ENCODE measurements at regions not wholly inside any gene's neighbourhood (a gene's known extent, or its start where the extent isn't known, plus 50 kb on each side); places are given as distances from the start of the nearest gene placed in this dataset.

- Histone ChIP-seq H3K9me2 (replicated peaks; ENCODE audit: insufficient read depth) (no peaks in the 10 kb centered on the region), H3K36me3 (replicated peaks; ENCODE audit: insufficient read depth, low read depth) (no peaks in the 10 kb centered on the region), H4K20me1 (ENCODE audit: insufficient read depth, poor library complexity, severe bottlenecking) (no peaks in the 10 kb centered on the region), H2AFZ (no peak overlapping the region), H3K79me2 (no peaks in the 10 kb centered on the region), H3K9me3 (ENCODE audit: low read depth) (no peaks in the 10 kb centered on the region), H3K4me3 (no peak overlapping the region), H3K4me2 (no peak overlapping the region), H3K27ac (no peak overlapping the region), H3K4me1 (ENCODE audit: insufficient read depth) (no peaks in the 10 kb centered on the region), H3K27me3 (no peaks in the 10 kb centered on the region)
- no peak for DNase-seq (ENCODE audit: low spot score)
- 78% methylated on average over 2 of the region's 2 CpGs for WGBS (ENCODE audit: low lambda C conversion rate, missing lambda C conversion rate)
- TF ChIP-seq EZH2phosphoT487 (IDR thresholded peaks at IDR 0.05; ENCODE audit: low read depth, severe bottlenecking, unreplicated experiment) (no peak), CTCF (IDR thresholded peaks at IDR 0.05; ENCODE audit: poor library complexity) (no peak), EZH2 (IDR thresholded peaks at IDR 0.05; ENCODE audit: borderline replicate concordance) (no peak)
These were observed 230.3 kb upstream of the CFAP20DC start for GRCh38 chr3:59280113-59280512.

GRCh38 chr3:59277816-59278215, 228.0 kb upstream of the CFAP20DC start:
- TF ChIP-seq CTCF (IDR thresholded peaks at IDR 0.05; ENCODE audit: poor library complexity), result no peak
- TF ChIP-seq EZH2phosphoT487 (IDR thresholded peaks at IDR 0.05; ENCODE audit: low read depth, severe bottlenecking, unreplicated experiment), result no peak
- TF ChIP-seq EZH2 (IDR thresholded peaks at IDR 0.05; ENCODE audit: borderline replicate concordance), result no peak
- H4K20me1 ChIP-seq (ENCODE audit: insufficient read depth, poor library complexity, severe bottlenecking), result no peaks in the 10 kb centered on the region
- H3K27me3 ChIP-seq, result no peaks in the 10 kb centered on the region
- H3K9me2 ChIP-seq (replicated peaks; ENCODE audit: insufficient read depth), result no peaks in the 10 kb centered on the region
- no peak overlapping the region for H2AFZ ChIP-seq
- H3K79me2 ChIP-seq, result no peaks in the 10 kb centered on the region
- H3K27ac ChIP-seq, result no peak overlapping the region
- H3K36me3 ChIP-seq (replicated peaks; ENCODE audit: insufficient read depth, low read depth), result no peaks in the 10 kb centered on the region
- no peak overlapping the region for H3K4me3 ChIP-seq
- no peak overlapping the region for H3K4me2 ChIP-seq
- DNase-seq (ENCODE audit: low spot score), result no peak
- no peaks in the 10 kb centered on the region for H3K9me3 ChIP-seq (ENCODE audit: low read depth)
- 44% methylated on average over 1 of the region's 1 CpG for WGBS (ENCODE audit: low lambda C conversion rate, missing lambda C conversion rate)
- H3K4me1 ChIP-seq (ENCODE audit: insufficient read depth), result no peaks in the 10 kb centered on the region

GRCh38 chr3:59277201-59277600, 227.4 kb upstream of the CFAP20DC start:
- Histone ChIP-seq H3K27me3 (no peaks in the 10 kb centered on the region), H2AFZ (no peak overlapping the region), H3K4me3 (no peak overlapping the region), H3K9me3 (ENCODE audit: low read depth) (no peaks in the 10 kb centered on the region), H3K4me1 (ENCODE audit: insufficient read depth) (no peaks in the 10 kb centered on the region), H3K4me2 (no peak overlapping the region), H3K9me2 (replicated peaks; ENCODE audit: insufficient read depth) (no peaks in the 10 kb centered on the region), H3K27ac (no peak overlapping the region), H4K20me1 (ENCODE audit: insufficient read depth, poor library complexity, severe bottlenecking) (no peaks in the 10 kb centered on the region), H3K79me2 (no peaks in the 10 kb centered on the region), H3K36me3 (replicated peaks; ENCODE audit: insufficient read depth, low read depth) (no peaks in the 10 kb centered on the region)
- no peak for DNase-seq (ENCODE audit: low spot score)
- TF ChIP-seq EZH2phosphoT487 (IDR thresholded peaks at IDR 0.05; ENCODE audit: low read depth, severe bottlenecking, unreplicated experiment), result no peak
- TF ChIP-seq CTCF (IDR thresholded peaks at IDR 0.05; ENCODE audit: poor library complexity), result no peak
- no peak for TF ChIP-seq EZH2 (IDR thresholded peaks at IDR 0.05; ENCODE audit: borderline replicate concordance)
- 71% methylated on average over 4 of the region's 4 CpGs for WGBS (ENCODE audit: low lambda C conversion rate, missing lambda C conversion rate)

GRCh38 chr3:59273976-59274375, 224.2 kb upstream of the CFAP20DC start:
- Histone ChIP-seq H3K4me3 (no peak overlapping the region), H3K79me2 (no peaks in the 10 kb centered on the region), H3K4me2 (no peak overlapping the region), H3K36me3 (replicated peaks; ENCODE audit: insufficient read depth, low read depth) (no peaks in the 10 kb centered on the region), H3K27me3 (no peaks in the 10 kb centered on the region), H3K27ac (no peak overlapping the region), H3K9me3 (ENCODE audit: low read depth) (no peaks in the 10 kb centered on the region), H3K9me2 (replicated peaks; ENCODE audit: insufficient read depth) (no peaks in the 10 kb centered on the region), H2AFZ (no peak overlapping the region), H4K20me1 (ENCODE audit: insufficient read depth, poor library complexity, severe bottlenecking) (no peaks in the 10 kb centered on the region), H3K4me1 (ENCODE audit: insufficient read depth) (no peaks in the 10 kb centered on the region)
- TF ChIP-seq EZH2phosphoT487 (IDR thresholded peaks at IDR 0.05; ENCODE audit: low read depth, severe bottlenecking, unreplicated experiment) (no peak), CTCF (IDR thresholded peaks at IDR 0.05; ENCODE audit: poor library complexity) (no peak), EZH2 (IDR thresholded peaks at IDR 0.05; ENCODE audit: borderline replicate concordance) (no peak)
- no peak for DNase-seq (ENCODE audit: low spot score)
- WGBS (ENCODE audit: low lambda C conversion rate, missing lambda C conversion rate), result 73% methylated on average over 2 of the region's 2 CpGs

All from hepatocyte (in vitro differentiated cells).